DMS114 treated with DMSO at 0.1 percent for 48 hours (cell line): ENCODE measurements at regions not wholly inside any gene's neighbourhood (a gene's known extent, or its start where the extent isn't known, plus 50 kb on each side); places are given as distances from the start of the nearest gene placed in this dataset.

Experiments used
- DNase-seq: peaks from one replicate; lab custom pipeline; 2025; ENCODE audit not compliant: unreplicated experiment; lab: John Stamatoyannopoulos, UW

GRCh38 chr4:110770353-110770752, 147.5 kb upstream of the PITX2 start:
- DNase-seq = no peak

- no peak for DNase-seq
These were observed 155.6 kb upstream of the PITX2 start for GRCh38 chr4:110778521-110778920.

GRCh38 chr4:110780538-110780937, 157.7 kb upstream of the PITX2 start:
- DNase-seq = no peak

GRCh38 chr4:110781944-110782343, 159.1 kb upstream of the PITX2 start:
- DNase-seq = no peak

- DNase-seq = no peak
These were observed 164.2 kb upstream of the PITX2 start for GRCh38 chr4:110787109-110787508.

GRCh38 chr4:110787707-110788106, 164.8 kb upstream of the PITX2 start:
- DNase-seq = no peak

GRCh38 chr4:110788302-110788701, 165.4 kb upstream of the PITX2 start:
- no peak for DNase-seq

GRCh38 chr4:110792036-110792435, 169.2 kb upstream of the PITX2 start:
- no peak for DNase-seq

GRCh38 chr4:110793381-110793801, 170.5 kb upstream of the PITX2 start:
- DNase-seq = no peak

- DNase-seq = no peak
These were observed 171.1 kb upstream of the PITX2 start for GRCh38 chr4:110793890-110794554.

- DNase-seq = no peak
These were observed 173.1 kb upstream of the PITX2 start for GRCh38 chr4:110795971-110796370.

- DNase-seq = no peak
These were observed 174.6 kb upstream of the PITX2 start for GRCh38 chr4:110797486-110797885.

GRCh38 chr4:110798687-110799086, 175.8 kb upstream of the PITX2 start:
- DNase-seq = no peak

- no peak for DNase-seq
These were observed 176.3 kb upstream of the PITX2 start for GRCh38 chr4:110799211-110799610.

- DNase-seq = no peak
These were observed 178.7 kb upstream of the PITX2 start for GRCh38 chr4:110801591-110801990.

- DNase-seq = no peak
These were observed 185.5 kb upstream of the PITX2 start for GRCh38 chr4:110808351-110808878.

GRCh38 chr4:110815950-110816349, 193.1 kb upstream of the PITX2 start:
- DNase-seq = no peak

GRCh38 chr4:110816367-110816766, 193.5 kb upstream of the PITX2 start:
- DNase-seq = no peak

GRCh38 chr4:110821186-110821585, 198.3 kb upstream of the PITX2 start:
- no peak for DNase-seq

GRCh38 chr4:110823251-110823650, 200.4 kb upstream of the PITX2 start:
- no peak for DNase-seq

- no peak for DNase-seq
These were observed 201.5 kb upstream of the PITX2 start for GRCh38 chr4:110824344-110824743.

GRCh38 chr4:110826656-110827055, 203.8 kb upstream of the PITX2 start:
- DNase-seq = no peak

- no peak for DNase-seq
These were observed 207.6 kb upstream of the PITX2 start for GRCh38 chr4:110830461-110830860.
